Esophagus squamous epithelium (tissue), 4 donors: ENCODE measurements at regions not wholly inside any gene's neighbourhood (a gene's known extent, or its start where the extent isn't known, plus 50 kb on each side); places are given as distances from the start of the nearest gene placed in this dataset.

ENCODE experiments used
- POLR2A ChIP-seq, 4 donors: fragments of 450-650 bp; IDR thresholded peaks; one replicate each; pipeline ENCODE4 v1.6.1; 2017; ENCODE audit warnings: antibody characterized with exemption in 4 of 4, mild to moderate bottlenecking in 4 of 4, moderate library complexity in 3 of 4
- TF ChIP-seq, protein P1 (sequence below), 6 experiments: fragments of 450-650 bp in 4 of 6; fragments of 200-600 bp in 2 of 6; sonication (generic) in 2 of 6; IDR thresholded peaks; one replicate each; pipeline ENCODE4 v1.5.1; 2016 to 2019; ENCODE audit warnings: antibody characterized with exemption in 6 of 6, mild to moderate bottlenecking in 4 of 6, moderate library complexity in 4 of 6

GRCh38 chr16:85522842-85523601, 90.1 kb upstream of the GSE1 start:
- TF ChIP-seq, protein P1, sequence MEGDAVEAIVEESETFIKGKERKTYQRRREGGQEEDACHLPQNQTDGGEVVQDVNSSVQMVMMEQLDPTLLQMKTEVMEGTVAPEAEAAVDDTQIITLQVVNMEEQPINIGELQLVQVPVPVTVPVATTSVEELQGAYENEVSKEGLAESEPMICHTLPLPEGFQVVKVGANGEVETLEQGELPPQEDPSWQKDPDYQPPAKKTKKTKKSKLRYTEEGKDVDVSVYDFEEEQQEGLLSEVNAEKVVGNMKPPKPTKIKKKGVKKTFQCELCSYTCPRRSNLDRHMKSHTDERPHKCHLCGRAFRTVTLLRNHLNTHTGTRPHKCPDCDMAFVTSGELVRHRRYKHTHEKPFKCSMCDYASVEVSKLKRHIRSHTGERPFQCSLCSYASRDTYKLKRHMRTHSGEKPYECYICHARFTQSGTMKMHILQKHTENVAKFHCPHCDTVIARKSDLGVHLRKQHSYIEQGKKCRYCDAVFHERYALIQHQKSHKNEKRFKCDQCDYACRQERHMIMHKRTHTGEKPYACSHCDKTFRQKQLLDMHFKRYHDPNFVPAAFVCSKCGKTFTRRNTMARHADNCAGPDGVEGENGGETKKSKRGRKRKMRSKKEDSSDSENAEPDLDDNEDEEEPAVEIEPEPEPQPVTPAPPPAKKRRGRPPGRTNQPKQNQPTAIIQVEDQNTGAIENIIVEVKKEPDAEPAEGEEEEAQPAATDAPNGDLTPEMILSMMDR (IDR thresholded peaks at IDR 0.05), result no peak
- no peak for TF ChIP-seq POLR2A (IDR thresholded peaks at IDR 0.05)
